Colonic mucosa (tissue), 4 donors: ENCODE measurements at regions not wholly inside any gene's neighbourhood (a gene's known extent, or its start where the extent isn't known, plus 50 kb on each side); places are given as distances from the start of the nearest gene placed in this dataset.

Source experiments
- DNase-seq: peaks from one replicate; pipeline ENCODE4 v3.0.0-alpha.2; 2020
- H3K27ac ChIP-seq: fragments of 200-600 bp; one replicate; pipeline ENCODE4 v1.8.0; 2021
- H3K27me3 ChIP-seq: fragments of 200-600 bp; one replicate; pipeline ENCODE4 v1.8.0; 2021
- H3K36me3 ChIP-seq: fragments of 200-600 bp; one replicate; pipeline ENCODE4 v1.8.0; 2021
- H3K4me1 ChIP-seq: fragments of 200-600 bp; one replicate; pipeline ENCODE4 v1.8.0; 2021; ENCODE audit warnings: mild to moderate bottlenecking
- H3K4me3 ChIP-seq: fragments of 200-600 bp; one replicate; pipeline ENCODE4 v1.8.0; 2021
- H3K9ac ChIP-seq, 2 donors: one replicate each; pipeline ENCODE4 v1.7.0; 2013; ENCODE audit warnings: control low read depth in 2 of 2, low read depth in 2 of 2, low read length in 2 of 2
- H3K9me3 ChIP-seq: fragments of 200-600 bp; one replicate; pipeline ENCODE4 v1.8.0; 2021
- CTCF ChIP-seq: fragments of 200-600 bp; IDR thresholded peaks from one replicate; pipeline ENCODE4 v1.8.0; 2022; ENCODE audit warnings: antibody characterized with exemption, mild to moderate bottlenecking
- intact Hi-C: fragments of 100-400 bp; cut with DNase I; formaldehyde crosslinking; loops from one replicate; pipeline ENCODE4 v1.14.1; 2022
- donor health status: healthy.
- donor health status: DM: no; HTN: no; CAD: no.
- donor health status: DM: no; HTN: no; CAD: no.

- no peaks in the 10 kb centered on the region for H3K9me3 ChIP-seq
- DNase-seq: no peak
- H3K9ac ChIP-seq: no peak overlapping the region
- no peak for TF ChIP-seq CTCF
- H3K4me1 ChIP-seq: no peaks in the 10 kb centered on the region
- intact Hi-C loops: no loop called here
- no peak overlapping the region for H3K27ac ChIP-seq
- no peaks in the 10 kb centered on the region for H3K27me3 ChIP-seq
- H3K4me3 ChIP-seq: no peak overlapping the region
- H3K36me3 ChIP-seq: no peaks in the 10 kb centered on the region
These were observed 707.9 kb upstream of the ID2 start for GRCh38 chr2:7973801-7974480.

- H3K27ac ChIP-seq: no peak overlapping the region
- H3K4me3 ChIP-seq: no peak overlapping the region
- no peak overlapping the region for H3K9ac ChIP-seq
- no peaks in the 10 kb centered on the region for H3K4me1 ChIP-seq
- no peaks in the 10 kb centered on the region for H3K36me3 ChIP-seq
- H3K9me3 ChIP-seq: no peaks in the 10 kb centered on the region
- no peak for TF ChIP-seq CTCF
- H3K27me3 ChIP-seq: no peaks in the 10 kb centered on the region
- intact Hi-C loops: no loop called here
- DNase-seq: no peak
These were observed 706.9 kb upstream of the ID2 start for GRCh38 chr2:7974936-7975335.

- Histone ChIP-seq H3K27me3 (no peaks in the 10 kb centered on the region), H3K9me3 (no peaks in the 10 kb centered on the region), H3K27ac (no peak overlapping the region), H3K4me3 (no peak overlapping the region), H3K4me1 (no peaks in the 10 kb centered on the region), H3K9ac (no peak overlapping the region), H3K36me3 (no peaks in the 10 kb centered on the region)
- intact Hi-C loops: no loop called here
- no peak for TF ChIP-seq CTCF
- no peak for DNase-seq
These were observed 705.6 kb upstream of the ID2 start for GRCh38 chr2:7976206-7976605.

- Histone ChIP-seq H3K9ac (no peak overlapping the region), H3K9me3 (no peaks in the 10 kb centered on the region), H3K4me1 (no peaks in the 10 kb centered on the region), H3K36me3 (no peaks in the 10 kb centered on the region), H3K4me3 (no peak overlapping the region), H3K27me3 (no peaks in the 10 kb centered on the region), H3K27ac (no peak overlapping the region)
- intact Hi-C loops: no loop called here
- TF ChIP-seq CTCF: no peak
- DNase-seq: no peak
These were observed 703.9 kb upstream of the ID2 start for GRCh38 chr2:7977981-7978380.

GRCh38 chr2:7982054-7982453, 699.8 kb upstream of the ID2 start:
- Histone ChIP-seq H3K27ac (no peak overlapping the region), H3K4me3 (no peak overlapping the region), H3K36me3 (no peaks in the 10 kb centered on the region), H3K9me3 (no peaks in the 10 kb centered on the region), H3K9ac (no peak overlapping the region), H3K4me1 (no peaks in the 10 kb centered on the region), H3K27me3 (no peaks in the 10 kb centered on the region)
- intact Hi-C loops: no loop called here
- TF ChIP-seq CTCF: no peak
- no peak for DNase-seq
